ENCODE measurements at regions not wholly inside any gene's neighbourhood (a gene's known extent, or its start where the extent isn't known, plus 50 kb on each side); places are given as distances from the start of the nearest gene placed in this dataset.
"Not testable (repeated sequence)": the region's sequence is repeated elsewhere in the genome, so short reads cannot be mapped to it uniquely, and the experiment has no call there.

GRCh38 chr1:70834365-70834764 lies 213.3 kb downstream of the PTGER3 start:
- TF ChIP-seq CTCF, POLR2A, POLR2AphosphoS5 (IDR thresholded peaks at IDR 0.05): not testable (repeated sequence)
